ENCODE measurements at regions not wholly inside any gene's neighbourhood (a gene's known extent, or its start where the extent isn't known, plus 50 kb on each side); places are given as distances from the start of the nearest gene placed in this dataset.
"Not testable (repeated sequence)": the region's sequence is repeated elsewhere in the genome, so short reads cannot be mapped to it uniquely, and the experiment has no call there.

- intact Hi-C loops (cut with micrococcal nuclease) = no loop called here
Measured at GRCh38 chr6:74222768-74223333, 526.8 kb downstream of the CD109 start.

DNA sequence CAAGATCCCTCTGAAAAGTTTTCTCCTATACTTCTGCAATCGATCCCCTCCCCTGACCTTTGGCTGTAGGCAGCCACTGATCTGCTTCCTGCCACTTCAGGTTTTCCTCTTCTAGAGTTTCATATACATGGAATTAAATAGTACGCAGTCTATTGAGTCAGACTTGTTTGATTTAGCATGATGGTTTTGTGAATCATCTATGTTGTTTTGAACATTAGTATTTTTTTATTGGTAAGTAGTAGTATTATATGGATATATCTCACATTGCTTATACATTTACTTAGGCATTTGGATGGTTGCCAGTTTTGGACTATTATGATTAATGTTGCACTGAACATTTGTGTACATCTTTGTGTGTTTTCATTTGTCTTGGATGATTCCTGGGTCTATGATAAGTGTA lies 518.0 kb downstream of the CD109 start:
- intact Hi-C loops (cut with micrococcal nuclease) = no loop called here

GRCh38 chr6:74208239-74208638 lies 512.2 kb downstream of the CD109 start:
- intact Hi-C loops (cut with micrococcal nuclease) = no loop called here

- intact Hi-C loops (cut with micrococcal nuclease) = no loop called here
Measured at GRCh38 chr6:74199215-74199915, 503.4 kb downstream of the CD109 start.

GRCh38 chr6:74197310-74197709 lies 501.3 kb downstream of the CD109 start:
- intact Hi-C loops (cut with micrococcal nuclease) = no loop called here

GRCh38 chr6:74187811-74188210 lies 491.8 kb downstream of the CD109 start:
- intact Hi-C loops (cut with micrococcal nuclease) = no loop called here

DNA sequence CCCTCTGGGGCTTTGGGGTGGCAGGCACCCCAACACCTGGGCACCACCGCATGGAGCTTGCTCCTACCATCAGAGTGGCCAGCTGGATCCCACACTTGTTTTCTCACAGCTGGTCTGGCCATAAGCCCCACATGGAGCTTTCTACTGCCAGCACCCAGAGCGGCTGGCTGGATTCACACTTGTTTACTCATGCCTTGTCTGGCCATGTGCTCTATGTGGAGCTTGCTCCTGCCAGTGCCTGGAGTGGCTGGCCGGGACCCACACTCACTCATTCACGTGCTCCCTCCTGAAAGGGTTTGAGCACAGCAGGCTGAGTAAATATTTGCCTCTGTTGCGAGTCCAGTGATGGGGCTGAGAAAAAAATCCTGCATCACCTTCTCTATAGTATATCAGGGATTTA lies 487.0 kb downstream of the CD109 start:
- intact Hi-C loops (cut with micrococcal nuclease) = no loop called here

GRCh38 chr6:74181471-74181870 lies 485.5 kb downstream of the CD109 start:
- intact Hi-C loops (cut with micrococcal nuclease) = no loop called here

- intact Hi-C loops (cut with micrococcal nuclease) = no loop called here
Measured at GRCh38 chr6:74177506-74177905, 481.5 kb downstream of the CD109 start.

DNA sequence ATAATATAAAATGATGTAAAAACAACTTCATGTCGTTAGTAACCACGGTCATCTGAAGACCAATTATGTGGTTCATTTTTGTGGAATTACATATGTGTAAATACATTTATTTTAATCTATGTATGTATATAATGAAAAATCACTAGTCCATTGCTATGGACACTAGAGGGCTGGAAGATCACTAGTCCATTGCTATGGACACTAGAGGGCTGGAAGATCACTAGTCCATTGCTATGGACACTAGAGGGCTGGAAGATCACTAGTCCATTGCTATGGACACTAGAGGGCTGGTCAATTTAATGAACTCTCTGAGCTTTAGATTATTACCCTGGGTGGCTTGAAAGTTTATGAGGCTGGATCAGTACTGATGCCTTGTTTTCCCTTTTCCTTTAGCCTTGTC lies 474.5 kb downstream of the CD109 start:
- intact Hi-C loops (cut with micrococcal nuclease) = not testable (repeated sequence)

DNA sequence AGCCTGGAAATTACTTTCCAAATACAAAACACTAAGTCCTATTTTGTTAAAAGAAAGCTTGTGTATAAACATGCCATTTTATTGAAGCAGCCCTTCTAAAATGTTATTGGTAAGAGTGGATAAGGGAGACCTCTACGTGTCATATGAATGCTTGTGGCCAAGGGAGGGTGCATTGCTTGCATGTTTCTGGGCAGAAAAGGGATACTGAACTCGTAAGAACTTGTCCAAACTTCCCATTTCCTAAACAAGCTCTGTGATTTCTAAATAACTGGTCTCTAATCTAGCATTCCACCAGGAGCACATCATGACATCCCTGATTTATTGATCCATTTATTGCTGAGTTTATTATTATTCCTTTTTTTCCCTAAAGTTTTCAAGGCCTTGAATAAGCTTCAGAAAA lies 474.1 kb downstream of the CD109 start:
- intact Hi-C loops (cut with micrococcal nuclease) = no loop called here

GRCh38 chr6:74167976-74168375 lies 472.0 kb downstream of the CD109 start:
- intact Hi-C loops (cut with micrococcal nuclease) = no loop called here

- intact Hi-C loops (cut with micrococcal nuclease) = no loop called here
Measured at GRCh38 chr6:74167511-74167910, 471.5 kb downstream of the CD109 start.

DNA sequence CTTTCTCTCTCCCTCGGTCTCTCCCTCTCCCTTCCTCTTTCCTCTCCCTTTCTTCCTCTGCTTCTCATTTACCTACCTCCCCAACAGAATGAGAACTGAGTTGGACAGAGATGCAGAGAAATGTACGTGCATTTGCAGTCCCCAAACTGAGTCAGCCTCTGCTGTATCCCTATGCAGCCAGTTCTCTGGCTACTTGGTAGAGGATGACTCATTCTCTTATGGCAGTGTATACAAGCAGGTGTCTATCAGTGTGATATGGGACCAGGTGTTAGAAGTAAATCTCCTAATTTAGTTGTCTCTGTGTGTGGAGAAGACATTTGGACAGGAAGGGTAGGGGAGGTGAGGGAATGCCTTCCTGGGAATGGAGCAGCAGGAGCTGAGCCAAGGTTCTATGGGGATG lies 470.8 kb downstream of the CD109 start:
- intact Hi-C loops (cut with micrococcal nuclease) = no loop called here

DNA sequence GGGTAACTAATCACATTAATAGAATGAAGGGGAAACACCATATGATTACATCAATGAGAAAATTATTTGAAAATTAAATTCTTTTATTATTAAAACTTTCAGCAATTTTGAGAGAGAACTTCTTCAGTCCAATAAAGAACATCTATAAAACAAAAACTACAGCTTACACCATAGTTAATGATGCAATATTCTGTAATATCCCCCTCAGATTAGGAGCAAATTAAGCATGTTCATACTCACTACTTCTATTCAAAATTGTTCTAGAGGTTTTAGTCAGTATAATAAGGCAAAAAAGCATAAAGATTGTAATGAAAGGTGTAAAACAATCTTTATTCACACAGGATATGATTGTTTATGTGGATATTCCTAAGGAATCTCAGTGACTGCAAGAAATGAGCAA lies 465.4 kb downstream of the CD109 start:
- intact Hi-C loops (cut with micrococcal nuclease) = no loop called here

- intact Hi-C loops (cut with micrococcal nuclease) = no loop called here
Measured at GRCh38 chr6:74152096-74152675, 456.2 kb downstream of the CD109 start.

DNA sequence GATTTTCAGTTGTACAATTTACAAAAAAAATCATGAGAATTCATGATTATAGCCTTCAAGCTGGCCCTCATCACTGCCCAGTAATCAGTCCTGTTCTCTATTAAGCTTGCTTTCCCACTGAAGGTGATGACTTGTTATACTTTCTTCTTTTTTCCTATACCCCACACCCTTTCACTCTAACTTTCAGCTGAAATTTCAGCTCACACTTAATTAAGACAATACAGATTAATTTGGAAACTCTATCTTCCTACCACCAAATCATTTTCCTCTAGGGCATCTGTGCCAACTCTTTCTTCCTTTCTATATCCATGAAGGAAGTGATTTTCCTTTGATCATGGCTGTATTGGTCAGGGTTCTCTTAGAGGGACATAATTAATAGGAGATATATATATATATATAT lies 449.9 kb downstream of the CD109 start:
- intact Hi-C loops (cut with micrococcal nuclease) = no loop called here

DNA sequence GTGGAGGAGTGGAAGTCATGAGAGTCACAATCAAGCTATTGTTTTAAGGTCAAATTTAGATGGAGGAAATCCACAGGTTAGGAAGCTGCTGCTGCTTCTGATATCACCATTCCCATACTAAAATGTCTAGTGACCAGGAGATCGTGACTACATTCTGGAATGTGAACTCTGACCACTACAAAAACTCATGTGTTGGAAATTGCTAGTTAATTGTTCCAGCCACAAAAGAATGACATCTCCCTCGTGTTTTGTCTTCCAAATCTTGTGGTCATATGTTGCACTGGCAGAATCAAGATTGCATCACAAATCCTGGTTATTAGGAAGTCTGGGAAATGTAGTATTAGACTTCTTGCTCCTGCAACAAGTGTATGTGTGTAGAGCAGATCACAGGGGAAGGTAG lies 441.9 kb downstream of the CD109 start:
- intact Hi-C loops (cut with micrococcal nuclease) = no loop called here

DNA sequence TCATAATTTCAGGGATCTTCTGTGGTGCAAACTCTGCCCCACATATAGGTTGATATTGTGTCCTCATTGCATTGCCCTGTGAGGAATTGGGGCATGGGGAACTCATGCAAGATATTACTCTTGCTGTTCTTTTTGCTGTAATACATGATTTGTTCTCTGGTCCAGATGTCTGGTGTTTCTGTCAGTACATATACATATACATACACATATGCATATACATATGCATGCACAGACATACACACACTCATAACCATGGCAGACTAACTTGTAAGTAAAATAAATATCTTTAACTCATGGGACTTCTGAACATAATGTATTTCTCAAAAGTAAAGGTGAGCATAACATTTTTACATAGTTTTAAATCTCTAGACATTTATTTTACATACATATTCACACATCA lies 438.3 kb downstream of the CD109 start:
- intact Hi-C loops (cut with micrococcal nuclease) = no loop called here

DNA sequence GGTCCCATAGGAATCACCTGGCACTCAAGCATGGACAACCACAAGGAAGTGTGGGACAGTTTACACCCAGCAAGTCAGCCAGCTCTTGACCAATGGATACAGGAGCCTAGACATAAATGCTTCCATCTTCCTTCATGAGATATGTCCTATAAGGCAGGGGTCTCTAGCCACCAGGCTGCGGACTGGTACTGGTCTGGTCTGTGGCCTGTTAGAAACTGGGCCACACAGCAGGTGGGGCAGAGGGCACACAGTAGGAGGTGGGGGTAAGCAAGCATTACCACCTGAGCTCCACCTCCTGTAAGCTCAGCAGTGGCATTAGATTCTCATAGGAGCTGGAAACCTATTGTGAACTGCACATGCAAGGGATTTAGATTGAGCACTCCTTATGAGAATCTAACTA lies 437.1 kb downstream of the CD109 start:
- intact Hi-C loops (cut with micrococcal nuclease) = no loop called here

GRCh38 chr6:74130641-74131040 lies 434.6 kb downstream of the CD109 start:
- intact Hi-C loops (cut with micrococcal nuclease) = no loop called here

DNA sequence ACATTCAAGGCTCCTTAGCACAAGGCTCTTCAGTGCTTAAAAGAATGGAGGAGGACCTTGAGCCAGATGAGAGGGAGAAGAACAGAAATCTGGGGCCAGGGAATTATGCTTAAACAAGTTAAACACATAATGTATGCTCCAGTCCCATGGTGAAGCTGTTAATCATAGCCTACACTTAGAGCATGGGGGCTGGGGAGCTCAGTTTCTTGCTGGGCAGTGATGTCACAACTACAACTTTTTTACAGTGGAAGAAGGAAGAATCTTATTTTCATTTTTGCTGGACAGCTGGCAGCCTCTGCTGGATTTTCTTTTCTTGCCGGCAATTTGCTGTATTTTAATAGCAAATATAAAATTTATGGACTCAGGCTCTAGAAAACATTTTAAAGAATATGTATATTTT lies 432.5 kb downstream of the CD109 start:
- intact Hi-C loops (cut with micrococcal nuclease) = no loop called here

DNA sequence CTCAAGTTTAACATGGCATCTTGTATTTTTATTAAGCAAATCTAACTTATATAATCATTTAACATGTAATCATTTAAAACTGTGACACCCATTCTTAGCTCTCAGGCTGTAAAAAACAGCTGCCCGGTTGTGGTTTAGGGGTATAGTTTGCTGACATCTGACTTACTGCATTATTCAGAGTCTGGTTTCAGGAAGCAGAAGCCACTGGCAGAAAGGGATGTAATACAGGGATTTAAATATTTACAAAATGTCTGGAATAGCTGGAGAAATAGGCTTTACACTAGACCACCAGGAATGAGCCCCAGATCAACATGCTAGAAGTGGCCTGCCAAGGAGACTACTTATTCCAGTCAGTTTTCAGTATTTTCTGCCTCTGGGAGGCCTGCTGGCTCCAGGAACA lies 421.1 kb downstream of the CD109 start:
- intact Hi-C loops (cut with micrococcal nuclease) = no loop called here

Measured in T-helper 2 cell treated with Interferon-gamma antibody and Interleukin-4, amounts not matched to agents 100 ng/mL and 5 ng/mL, for 36 hours (primary cell).